HL-60 (cell line): ENCODE measurements at regions not wholly inside any gene's neighbourhood (a gene's known extent, or its start where the extent isn't known, plus 50 kb on each side); places are given as distances from the start of the nearest gene placed in this dataset.

Experiments used
- DNase-seq, 2 experiments: peaks; one replicate each; pipeline ENCODE4 v3.0.0-alpha.2; 2010 to 2020; ENCODE audit warnings: low read depth in 1 of 2, low spot score in 1 of 2
- H3K27ac ChIP-seq: fragments of 250-450 bp; sonication (Bioruptor Pico); replicated peaks from 2 replicates; pipeline ENCODE4 v1.5.1; 2020; ENCODE audit warnings: mild to moderate bottlenecking, moderate library complexity
- H3K27me3 ChIP-seq: fragments of 250-450 bp; sonication (Bioruptor Pico); 2 replicates; pipeline ENCODE4 v1.5.1; 2021; ENCODE audit warnings: mild to moderate bottlenecking, moderate library complexity; ENCODE audit not compliant: insufficient read depth, poor library complexity, severe bottlenecking
- H3K4me3 ChIP-seq: replicated peaks from 2 replicates; pipeline ENCODE4 v1.5.1; 2011; ENCODE audit warnings: mild to moderate bottlenecking, control low read depth, low read length; ENCODE audit not compliant: insufficient read depth
- CTCF ChIP-seq: IDR thresholded peaks from one replicate; pipeline ENCODE4 v1.5.1; 2011; ENCODE audit warnings: low read length, control low read depth, inconsistent platforms; ENCODE audit not compliant: insufficient read depth
- GABPA ChIP-seq: IDR thresholded peaks from 2 replicates; pipeline ENCODE4 v1.6.1; 2012; ENCODE audit warnings: low read depth
- POLR2AphosphoS5 ChIP-seq: IDR thresholded peaks from 2 replicates; pipeline ENCODE4 v1.6.1; 2012; ENCODE audit warnings: low read depth
- SPI1 ChIP-seq: IDR thresholded peaks from 2 replicates; pipeline ENCODE4 v1.6.1; 2012; ENCODE audit warnings: low read depth, mild to moderate bottlenecking, borderline replicate concordance
- TF ChIP-seq, protein P1 (sequence below): IDR thresholded peaks from 2 replicates; pipeline ENCODE4 v1.6.1; 2012; ENCODE audit warnings: low read depth; ENCODE audit not compliant: insufficient replicate concordance

DNA sequence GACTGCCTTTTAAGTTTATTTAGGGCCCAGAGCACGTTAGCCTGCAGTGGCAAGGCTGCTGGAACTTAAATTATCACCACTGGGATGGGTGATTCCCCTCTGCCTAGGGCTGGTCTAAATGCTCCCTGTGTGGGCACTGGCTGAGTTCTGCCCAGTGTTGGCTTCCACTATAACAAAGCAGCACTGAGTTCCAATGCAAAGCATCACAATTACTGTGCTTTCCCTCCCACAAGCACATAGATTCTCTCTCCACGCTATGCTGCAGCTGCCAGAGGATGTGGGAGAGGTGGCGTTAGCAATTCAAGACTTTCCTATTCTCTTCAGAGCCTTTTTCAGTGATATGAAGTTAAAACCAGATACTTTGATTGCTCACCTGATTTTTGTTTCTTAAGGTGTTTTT lies 328.9 kb upstream of the DDX18 start:
- DNase-seq, result no peak
- Histone ChIP-seq H3K4me3 (no peak overlapping the region), H3K27me3 (no peaks in the 10 kb centered on the region), H3K27ac (no peak overlapping the region)
- TF ChIP-seq CTCF (no peak), SPI1 (no peak), GABPA (no peak), POLR2AphosphoS5 (no peak)
- TF ChIP-seq, protein P1, sequence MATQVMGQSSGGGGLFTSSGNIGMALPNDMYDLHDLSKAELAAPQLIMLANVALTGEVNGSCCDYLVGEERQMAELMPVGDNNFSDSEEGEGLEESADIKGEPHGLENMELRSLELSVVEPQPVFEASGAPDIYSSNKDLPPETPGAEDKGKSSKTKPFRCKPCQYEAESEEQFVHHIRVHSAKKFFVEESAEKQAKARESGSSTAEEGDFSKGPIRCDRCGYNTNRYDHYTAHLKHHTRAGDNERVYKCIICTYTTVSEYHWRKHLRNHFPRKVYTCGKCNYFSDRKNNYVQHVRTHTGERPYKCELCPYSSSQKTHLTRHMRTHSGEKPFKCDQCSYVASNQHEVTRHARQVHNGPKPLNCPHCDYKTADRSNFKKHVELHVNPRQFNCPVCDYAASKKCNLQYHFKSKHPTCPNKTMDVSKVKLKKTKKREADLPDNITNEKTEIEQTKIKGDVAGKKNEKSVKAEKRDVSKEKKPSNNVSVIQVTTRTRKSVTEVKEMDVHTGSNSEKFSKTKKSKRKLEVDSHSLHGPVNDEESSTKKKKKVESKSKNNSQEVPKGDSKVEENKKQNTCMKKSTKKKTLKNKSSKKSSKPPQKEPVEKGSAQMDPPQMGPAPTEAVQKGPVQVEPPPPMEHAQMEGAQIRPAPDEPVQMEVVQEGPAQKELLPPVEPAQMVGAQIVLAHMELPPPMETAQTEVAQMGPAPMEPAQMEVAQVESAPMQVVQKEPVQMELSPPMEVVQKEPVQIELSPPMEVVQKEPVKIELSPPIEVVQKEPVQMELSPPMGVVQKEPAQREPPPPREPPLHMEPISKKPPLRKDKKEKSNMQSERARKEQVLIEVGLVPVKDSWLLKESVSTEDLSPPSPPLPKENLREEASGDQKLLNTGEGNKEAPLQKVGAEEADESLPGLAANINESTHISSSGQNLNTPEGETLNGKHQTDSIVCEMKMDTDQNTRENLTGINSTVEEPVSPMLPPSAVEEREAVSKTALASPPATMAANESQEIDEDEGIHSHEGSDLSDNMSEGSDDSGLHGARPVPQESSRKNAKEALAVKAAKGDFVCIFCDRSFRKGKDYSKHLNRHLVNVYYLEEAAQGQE, result no peak

DNA sequence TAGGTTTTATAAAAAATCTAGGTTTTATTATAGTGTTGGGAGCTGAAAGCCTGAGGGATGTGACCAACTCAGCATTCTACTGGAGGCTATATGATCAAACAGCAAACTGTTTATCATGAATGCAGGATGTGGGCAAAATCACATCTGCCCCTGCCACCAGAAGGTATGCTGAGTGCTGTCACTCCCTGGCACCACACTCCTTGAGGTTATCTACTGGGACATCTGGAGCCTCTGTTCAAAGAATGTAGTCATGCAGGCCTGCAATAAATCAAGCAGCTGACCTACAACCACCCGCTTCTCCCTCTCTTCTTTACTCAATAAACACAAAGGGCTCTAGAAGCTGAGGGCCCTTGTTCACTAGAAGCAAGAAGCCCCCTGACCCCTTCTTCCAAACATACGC lies 328.4 kb upstream of the DDX18 start:
- H3K4me3 ChIP-seq, result no peak overlapping the region
- DNase-seq, result no peak
- no peaks in the 10 kb centered on the region for H3K27me3 ChIP-seq
- TF ChIP-seq, protein P1, result no peak
- no peak for TF ChIP-seq CTCF
- no peak for TF ChIP-seq POLR2AphosphoS5
- TF ChIP-seq GABPA, result no peak
- TF ChIP-seq SPI1, result no peak
- no peak overlapping the region for H3K27ac ChIP-seq

GRCh38 chr2:117492209-117492851 lies 322.2 kb upstream of the DDX18 start:
- no peak for DNase-seq
- Histone ChIP-seq H3K4me3 (no peak overlapping the region), H3K27ac (no peak overlapping the region), H3K27me3 (no peaks in the 10 kb centered on the region)
- TF ChIP-seq, protein P1, result no peak
- no peak for TF ChIP-seq POLR2AphosphoS5
- no peak for TF ChIP-seq GABPA
- no peak for TF ChIP-seq CTCF
- TF ChIP-seq SPI1, result no peak
